CD4-positive, alpha-beta memory T cell (primary cell): ENCODE measurements at regions not wholly inside any gene's neighbourhood (a gene's known extent, or its start where the extent isn't known, plus 50 kb on each side); places are given as distances from the start of the nearest gene placed in this dataset.
"Not testable (repeated sequence)": the region's sequence is repeated elsewhere in the genome, so short reads cannot be mapped to it uniquely, and the experiment has no call there.

Experiments used
- CTCF ChIA-PET: fragments of 350-600 bp; sonication (Branson Sonifier 250); formaldehyde crosslinking; loops from one replicate; lab custom pipeline; 2021; ENCODE audit warnings: inconsistent platforms; ENCODE audit not compliant: partially characterized antibody; lab: Charles Lee
- POLR2A ChIA-PET: fragments of 350-600 bp; sonication (Branson Sonifier 250); formaldehyde crosslinking; loops from one replicate; lab custom pipeline; 2021; ENCODE audit not compliant: partially characterized antibody; lab: Charles Lee
- DNase-seq, 5 donors: peaks; one replicate each; pipeline versions ENCODE4 v3.0.0 to v3.0.0-alpha.2; 2020 to 2022; ENCODE audit warnings: mixed read lengths in 1 of 5
- H3K27ac ChIP-seq: one replicate; pipeline ENCODE4 v1.7.0; 2013; ENCODE audit warnings: low read depth, low read length
- H3K27me3 ChIP-seq: 2 replicates; pipeline ENCODE4 v1.7.0; 2013; ENCODE audit warnings: mild to moderate bottlenecking, low read length, moderate library complexity; ENCODE audit not compliant: insufficient read depth
- H3K36me3 ChIP-seq: 2 replicates; pipeline ENCODE4 v1.7.0; 2013; ENCODE audit warnings: mild to moderate bottlenecking, low read length, moderate library complexity; ENCODE audit not compliant: insufficient read depth
- H3K4me1 ChIP-seq: 2 replicates; pipeline ENCODE4 v1.7.0; 2013; ENCODE audit warnings: mild to moderate bottlenecking, low read length, moderate library complexity; ENCODE audit not compliant: insufficient read depth
- H3K4me3 ChIP-seq, 2 donors: one replicate each; pipeline ENCODE4 v1.7.0; 2013; ENCODE audit warnings: low read length in 2 of 2, mild to moderate bottlenecking in 1 of 2
- H3K9me3 ChIP-seq, 2 donors: one replicate each; pipeline ENCODE4 v1.7.0; 2013; ENCODE audit warnings: low read length in 2 of 2, control low read depth in 1 of 2; ENCODE audit not compliant: control insufficient read depth in 1 of 2
- H3K27ac Mint-ChIP-seq, 7 donors: one replicate each; pipeline ENCODE4 v1.8.0; 2020 to 2021; ENCODE audit warnings: mixed read lengths in 7 of 7, mild to moderate bottlenecking in 6 of 7, inconsistent platforms in 3 of 7, moderate library complexity in 3 of 7
- H3K27me3 Mint-ChIP-seq, 2 donors: one replicate each; pipeline ENCODE4 v1.8.0; 2020 to 2021; ENCODE audit warnings: mixed read lengths in 2 of 2
- H3K36me3 Mint-ChIP-seq, 2 donors: one replicate each; pipeline ENCODE4 v1.8.0; 2020 to 2021; ENCODE audit warnings: mixed read lengths in 2 of 2, inconsistent platforms in 1 of 2, mild to moderate bottlenecking in 1 of 2
- H3K4me1 Mint-ChIP-seq, 4 donors: one replicate each; pipeline ENCODE4 v1.8.0; 2020 to 2021; ENCODE audit warnings: mixed read lengths in 4 of 4, mild to moderate bottlenecking in 1 of 4
- H3K4me3 Mint-ChIP-seq, 8 donors: one replicate each; pipeline ENCODE4 v1.8.0; 2020 to 2021; ENCODE audit warnings: mixed read lengths in 8 of 8, mild to moderate bottlenecking in 7 of 8, moderate library complexity in 6 of 8, inconsistent platforms in 3 of 8
- H3K9me3 Mint-ChIP-seq, 8 donors: one replicate each; pipeline ENCODE4 v1.8.0; 2020 to 2021; ENCODE audit warnings: mixed read lengths in 8 of 8, mild to moderate bottlenecking in 5 of 8, inconsistent platforms in 3 of 8, moderate library complexity in 1 of 8
- intact Hi-C: fragments of 100-400 bp; cut with micrococcal nuclease; formaldehyde crosslinking; loops from one replicate; pipeline ENCODE4 v1.15.1; 2023

- POLR2A ChIA-PET, result interaction anchor here (0.6 kb wide), 1 partner anchor 138 kb away, joined by 3 read pairs; no protein-coding TSS in a partner anchor
- H3K4me3 Mint-ChIP-seq, result peak overlapping the region in 4 of 8 donors; percentile 2 to 21 (median 14)
- Histone ChIP-seq H3K4me1 (peaks cover 11% of the 10 kb centered on the region), H3K9me3 (no peaks in the 10 kb centered on the region), H3K36me3 (no peaks in the 10 kb centered on the region), H3K27me3 (no peaks in the 10 kb centered on the region), H3K4me3 (no peak overlapping the region), H3K27ac (no peak overlapping the region)
- intact Hi-C loops, result no loop called here
- H3K4me1 Mint-ChIP-seq, result peaks cover 9 to 18% (median 14%) of the 10 kb centered on the region in 4 donors
- peak in 4 of 5 donors; percentile 10 to 43 (median 30) for DNase-seq
- H3K36me3 Mint-ChIP-seq, result no peaks in the 10 kb centered on the region
- H3K27me3 Mint-ChIP-seq, result peaks cover 0 to 2% of the 10 kb centered on the region in 2 donors
- H3K9me3 Mint-ChIP-seq, result peaks cover 0 to 2% (median 0%) of the 10 kb centered on the region in 8 donors
- CTCF ChIA-PET, result interaction anchor here (1.4 kb wide), 1 partner anchor 97 kb away, joined by 5 read pairs; no protein-coding TSS in a partner anchor
- H3K27ac Mint-ChIP-seq, result peak overlapping the region in 4 of 7 donors; percentile 8 to 78 (median 55)
Measured at GRCh38 chr20:52031563-52032303, 159.8 kb downstream of the ZFP64 start.

DNA sequence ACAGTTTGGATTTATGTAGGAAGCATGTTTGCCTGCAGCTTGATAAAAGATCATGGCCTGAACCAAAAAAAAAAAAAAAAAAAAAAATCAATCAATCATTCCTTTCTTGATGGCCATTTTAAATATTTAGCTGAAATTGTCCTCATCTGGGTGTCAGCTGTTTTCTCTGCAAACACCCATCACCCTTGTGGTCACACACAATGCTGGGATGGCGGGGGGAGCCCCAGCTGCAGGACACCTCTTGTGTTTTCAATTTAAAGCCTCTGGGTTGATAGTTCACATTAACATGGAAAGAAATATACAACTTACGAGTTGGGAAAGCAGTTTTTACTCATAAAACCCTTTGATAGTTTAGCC is 160.4 kb downstream of the ZFP64 start:
- intact Hi-C loops, result no loop called here
- Mint-ChIP-seq H3K27ac (peak overlapping the region in 2 of 7 donors; percentile 8 to 43), H3K27me3 (peaks cover 0 to 2% of the 10 kb centered on the region in 2 donors), H3K9me3 (peaks cover 0 to 2% (median 0%) of the 10 kb centered on the region in 8 donors), H3K36me3 (no peaks in the 10 kb centered on the region), H3K4me3 (no peak overlapping the region), H3K4me1 (peaks cover 9 to 18% (median 14%) of the 10 kb centered on the region in 4 donors)
- no peak overlapping the region for H3K4me3 ChIP-seq
- ChIA-PET CTCF (interaction anchor here (1.4 kb wide), 1 partner anchor 97 kb away, joined by 5 read pairs; no protein-coding TSS in a partner anchor), POLR2A (interaction anchor here (0.6 kb wide), 1 partner anchor 138 kb away, joined by 3 read pairs; no protein-coding TSS in a partner anchor)
- no peaks in the 10 kb centered on the region for H3K27me3 ChIP-seq
- no peak overlapping the region for H3K27ac ChIP-seq
- no peak for DNase-seq
- peaks cover 11% of the 10 kb centered on the region for H3K4me1 ChIP-seq
- no peaks in the 10 kb centered on the region for H3K9me3 ChIP-seq
- no peaks in the 10 kb centered on the region for H3K36me3 ChIP-seq

- H3K36me3 Mint-ChIP-seq, H3K27ac ChIP-seq, H3K4me3 Mint-ChIP-seq, CTCF ChIA-PET, H3K27me3 ChIP-seq, DNase-seq, H3K4me3 ChIP-seq, H3K9me3 Mint-ChIP-seq, H3K27ac Mint-ChIP-seq, H3K27me3 Mint-ChIP-seq, intact Hi-C loops, H3K36me3 ChIP-seq, H3K9me3 ChIP-seq, POLR2A ChIA-PET: not testable (repeated sequence)
- H3K4me1 ChIP-seq, result peaks cover 11% of the 10 kb centered on the region
- peaks cover 9 to 18% (median 14%) of the 10 kb centered on the region in 4 donors for H3K4me1 Mint-ChIP-seq
Measured at GRCh38 chr20:52029129-52029528, 162.4 kb downstream of the ZFP64 start.

DNA sequence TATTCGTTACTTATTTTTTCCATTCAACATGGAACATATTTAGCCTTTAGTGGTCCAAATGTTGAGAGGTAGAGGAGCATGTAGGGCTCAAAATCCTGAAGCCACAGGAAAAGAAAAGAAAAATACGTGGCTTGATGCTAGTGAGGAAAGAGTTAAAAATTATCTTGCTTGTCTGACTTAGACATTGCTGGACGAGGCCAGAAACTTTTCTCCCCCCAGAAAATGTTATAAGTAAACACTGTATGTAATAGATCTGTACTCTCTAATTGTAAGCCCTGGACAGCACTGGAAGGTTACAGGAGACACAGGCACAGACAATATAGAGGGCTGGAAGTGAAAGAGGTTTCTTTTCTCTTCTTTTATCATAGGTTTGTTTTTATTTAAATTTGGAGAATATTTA is 165.6 kb downstream of the ZFP64 start:
- no peaks in the 10 kb centered on the region for H3K9me3 ChIP-seq
- H3K4me1 ChIP-seq, result peaks cover 1% of the 10 kb centered on the region
- H3K27me3 ChIP-seq, result no peaks in the 10 kb centered on the region
- no peaks in the 10 kb centered on the region for H3K36me3 ChIP-seq
- H3K27me3 Mint-ChIP-seq, result peaks cover 0 to 2% of the 10 kb centered on the region in 2 donors
- no peak overlapping the region for H3K27ac ChIP-seq
- no peak overlapping the region for H3K4me3 ChIP-seq
- intact Hi-C loops, result no loop called here
- DNase-seq, result no peak
- ChIA-PET POLR2A (no interaction called here), CTCF (no interaction called here)
- no peaks in the 10 kb centered on the region for H3K36me3 Mint-ChIP-seq
- H3K27ac Mint-ChIP-seq, result no peak overlapping the region
- H3K4me1 Mint-ChIP-seq, result peaks cover 0 to 6% (median 4%) of the 10 kb centered on the region in 4 donors
- peaks cover 0 to 2% (median 0%) of the 10 kb centered on the region in 8 donors for H3K9me3 Mint-ChIP-seq
- H3K4me3 Mint-ChIP-seq, result no peak overlapping the region

DNA sequence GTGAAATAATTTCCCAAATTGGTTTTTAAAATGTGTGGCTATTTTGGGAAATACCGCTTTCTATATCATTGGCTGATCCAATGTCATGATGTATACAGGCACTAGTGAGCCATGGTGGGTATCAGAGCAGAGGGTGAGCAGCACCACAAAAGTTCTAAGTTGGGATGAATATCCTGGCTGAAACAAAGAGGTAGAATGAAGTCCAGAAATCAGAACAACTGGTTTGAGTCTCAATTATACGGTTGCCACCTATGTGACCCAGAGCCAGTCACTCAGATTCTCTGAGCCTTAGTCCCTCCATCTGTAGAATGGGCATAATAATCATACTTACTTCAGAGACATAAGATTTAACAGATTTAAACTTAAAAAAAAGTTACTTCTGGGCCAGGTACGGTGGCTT is 172.3 kb downstream of the ZFP64 start:
- Mint-ChIP-seq H3K27ac (no peak overlapping the region), H3K4me3 (no peak overlapping the region), H3K36me3 (no peaks in the 10 kb centered on the region), H3K27me3 (no peaks in the 10 kb centered on the region), H3K9me3 (no peaks in the 10 kb centered on the region), H3K4me1 (no peaks in the 10 kb centered on the region)
- intact Hi-C loops, result no loop called here
- Histone ChIP-seq H3K9me3 (no peaks in the 10 kb centered on the region), H3K27ac (no peak overlapping the region), H3K27me3 (no peaks in the 10 kb centered on the region), H3K36me3 (no peaks in the 10 kb centered on the region), H3K4me3 (no peak overlapping the region), H3K4me1 (no peaks in the 10 kb centered on the region)
- ChIA-PET POLR2A (no interaction called here), CTCF (no interaction called here)
- DNase-seq, result no peak

GRCh38 chr20:52017669-52018317 is 173.8 kb downstream of the ZFP64 start:
- no peak for DNase-seq
- no peaks in the 10 kb centered on the region for H3K36me3 ChIP-seq
- Mint-ChIP-seq H3K4me1 (no peaks in the 10 kb centered on the region), H3K27me3 (no peaks in the 10 kb centered on the region), H3K9me3 (peaks cover 0 to 4% (median 0%) of the 10 kb centered on the region in 8 donors), H3K36me3 (no peaks in the 10 kb centered on the region), H3K27ac (no peak overlapping the region), H3K4me3 (no peak overlapping the region)
- no peak overlapping the region for H3K4me3 ChIP-seq
- intact Hi-C loops, result no loop called here
- H3K27me3 ChIP-seq, result no peaks in the 10 kb centered on the region
- CTCF ChIA-PET, result no interaction called here
- no peaks in the 10 kb centered on the region for H3K9me3 ChIP-seq
- H3K4me1 ChIP-seq, result no peaks in the 10 kb centered on the region
- H3K27ac ChIP-seq, result no peak overlapping the region
- POLR2A ChIA-PET, result no interaction called here

GRCh38 chr20:52016022-52016421 is 175.6 kb downstream of the ZFP64 start:
- Histone ChIP-seq H3K36me3 (no peaks in the 10 kb centered on the region), H3K27me3 (no peaks in the 10 kb centered on the region), H3K4me1 (no peaks in the 10 kb centered on the region), H3K27ac (no peak overlapping the region), H3K4me3 (no peak overlapping the region), H3K9me3 (no peaks in the 10 kb centered on the region)
- Mint-ChIP-seq H3K36me3 (no peaks in the 10 kb centered on the region), H3K27me3 (no peaks in the 10 kb centered on the region), H3K4me1 (no peaks in the 10 kb centered on the region), H3K27ac (no peak overlapping the region), H3K9me3 (peaks cover 0 to 13% (median 7%) of the 10 kb centered on the region in 8 donors), H3K4me3 (no peak overlapping the region)
- CTCF ChIA-PET, result no interaction called here
- no peak for DNase-seq
- intact Hi-C loops, result no loop called here
- POLR2A ChIA-PET, result no interaction called here
